Spleen (tissue), 11 donors: ENCODE measurements at regions not wholly inside any gene's neighbourhood (a gene's known extent, or its start where the extent isn't known, plus 50 kb on each side); places are given as distances from the start of the nearest gene placed in this dataset.

Experiments used
- DNase-seq: peaks from one replicate; pipeline ENCODE4 v3.0.0-alpha.2; 2020
- H3K27ac ChIP-seq, 8 donors: fragments of 200-600 bp; sonication (generic) in 7 of 8; 1 replicate in 4 of 8; 2 replicates in 4 of 8; pipeline versions ENCODE4 v1.5.0 to v1.8.0; 2016 to 2021; ENCODE audit warnings: inconsistent platforms in 4 of 8, mild to moderate bottlenecking in 4 of 8, moderate library complexity in 1 of 8
- H3K27me3 ChIP-seq, 7 donors: fragments of 200-600 bp; sonication (generic) in 6 of 7; replicated peaks in 1 of 7; 1 replicate in 4 of 7; 2 replicates in 3 of 7; pipeline versions ENCODE4 v1.5.0 to v1.8.0; 2016 to 2021; ENCODE audit warnings: inconsistent platforms in 3 of 7, mild to moderate bottlenecking in 1 of 7
- H3K36me3 ChIP-seq, 6 donors: fragments of 200-600 bp; sonication (generic) in 5 of 6; 1 replicate in 4 of 6; 2 replicates in 2 of 6; pipeline versions ENCODE4 v1.5.0 to v1.8.0; 2016 to 2021; ENCODE audit warnings: inconsistent platforms in 2 of 6
- H3K4me1 ChIP-seq, 6 donors: fragments of 200-600 bp; sonication (generic) in 5 of 6; 1 replicate in 3 of 6; 2 replicates in 3 of 6; pipeline versions ENCODE4 v1.5.0 to v1.8.0; 2016 to 2021; ENCODE audit warnings: inconsistent platforms in 3 of 6
- H3K4me3 ChIP-seq, 8 donors: fragments of 200-600 bp; sonication (generic) in 7 of 8; 1 replicate in 4 of 8; 2 replicates in 4 of 8; pipeline versions ENCODE4 v1.5.0 to v1.8.0; 2016 to 2021; ENCODE audit warnings: inconsistent platforms in 4 of 8, mild to moderate bottlenecking in 4 of 8, moderate library complexity in 2 of 8
- H3K9me3 ChIP-seq, 8 donors: fragments of 200-600 bp; sonication (generic) in 7 of 8; 1 replicate in 4 of 8; 2 replicates in 4 of 8; pipeline versions ENCODE4 v1.5.0 to v1.8.0; 2016 to 2021; ENCODE audit warnings: inconsistent platforms in 4 of 8
- CTCF ChIP-seq, 11 experiments: fragments of 200-600 bp in 7 of 11; fragments of 450-650 bp in 4 of 11; sonication (generic) in 4 of 11; IDR thresholded peaks in 8 of 11; conservative IDR thresholded peaks in 3 of 11; 1 replicate in 7 of 11; 2 replicates in 4 of 11; pipeline versions ENCODE4 v1.4.0 to v1.8.0; 2016 to 2021; ENCODE audit warnings: antibody characterized with exemption in 11 of 11, inconsistent platforms in 4 of 11, mild to moderate bottlenecking in 1 of 11
- POLR2A ChIP-seq, 3 donors: fragments of 450-650 bp; IDR thresholded peaks; one replicate each; pipeline ENCODE4 v1.5.1; 2017; ENCODE audit warnings: antibody characterized with exemption in 3 of 3, mild to moderate bottlenecking in 1 of 3
- POLR2AphosphoS5 ChIP-seq, 3 donors: sonication (generic); formaldehyde crosslinking; IDR thresholded peaks; one replicate each; pipeline ENCODE4 v1.5.1; 2017; ENCODE audit warnings: antibody characterized with exemption in 3 of 3
- WGBS, 5 donors: extraction: QIAGEN DNeasy Blood & Tissue Kit in 3 of 5; methylation state at CpG; one replicate each; pipeline versions ENCODE4 v1.1.5 to v1.1.7; 2013 to 2018; 5-methylcytosine and 5-hydroxymethylcytosine counted together
- intact Hi-C: fragments of 100-400 bp; cut with DNase I; formaldehyde crosslinking; loops from one replicate; pipeline ENCODE4 v1.15.0; 2023; ENCODE audit warnings: low total_unique reads
- small RNA-seq, 4 donors: library from RNA; depleted of rRNA; stranded (forward); fragments of <200 nt; gene quantifications; one replicate each; pipeline ENCODE3, GENCODE V24; 2016
- donor health status: healthy with polysubstance abuse.
- donor health status: DM: no; HTN: no; CAD: no; lungs with moderate emphysema.
- donor health status: DM: no; HTN: no; CAD: no.
- donor health status: Bipolar disorder and iron deficiency.
- donor health status: healthy.
- donor health status: DM: no; HTN: no; CAD: no.
- donor health status: DM: yes; HTN: yes; CAD: no.

GRCh38 chr12:64998371-64999147 is 122.5 kb downstream of the WIF1 start:
- WGBS, 5 donors: 44 to 70% (median 60%) methylated on average over 4 of the region's 4 CpGs
- DNase-seq: no peak
- H3K27ac ChIP-seq: no peak overlapping the region
- peaks cover 0 to 3% (median 0%) of the 10 kb centered on the region in 8 donors for H3K9me3 ChIP-seq
- intact Hi-C loops: no loop called here
- H3K4me3 ChIP-seq: no peak overlapping the region
- H3K4me1 ChIP-seq: no peaks in the 10 kb centered on the region
- TF ChIP-seq POLR2AphosphoS5 (IDR thresholded peaks at IDR 0.05) (no peak), POLR2A (IDR thresholded peaks at IDR 0.05) (no peak), CTCF (IDR thresholded peaks at IDR 0.05 in 8 of 11, conservative IDR thresholded peaks at IDR 0.05 in 3 of 11) (no peak)
- H3K36me3 ChIP-seq: no peaks in the 10 kb centered on the region
- H3K27me3 ChIP-seq: peaks cover 0 to 16% (median 0%) of the 10 kb centered on the region in 7 donors

- 51 to 81% (median 66%) methylated on average over 1 of the region's 1 CpG for WGBS, 5 donors
- intact Hi-C loops: no loop called here
- H3K27me3 ChIP-seq: peaks cover 0 to 16% (median 0%) of the 10 kb centered on the region in 7 donors
Measured at GRCh38 chr12:64999148-64999425, 122.0 kb downstream of the WIF1 start.

More at GRCh38 chr12:64999148-64999425, 122.0 kb downstream of the WIF1 start:
- TF ChIP-seq CTCF (IDR thresholded peaks at IDR 0.05 in 8 of 11, conservative IDR thresholded peaks at IDR 0.05 in 3 of 11) (no peak), POLR2A (IDR thresholded peaks at IDR 0.05) (no peak), POLR2AphosphoS5 (IDR thresholded peaks at IDR 0.05) (no peak)
- no peaks in the 10 kb centered on the region for H3K36me3 ChIP-seq
- H3K9me3 ChIP-seq: peaks cover 0 to 3% (median 0%) of the 10 kb centered on the region in 8 donors
- H3K4me1 ChIP-seq: no peaks in the 10 kb centered on the region
- no peak overlapping the region for H3K4me3 ChIP-seq
- no peak overlapping the region for H3K27ac ChIP-seq
- no peak for DNase-seq

Small RNA genes in the stretch of these regions (small RNA-seq; reads per million reads assigned to genes)
- 0 reads per million in 4 donors for gene RNU6ATAC42P
